ENCODE measurements at regions not wholly inside any gene's neighbourhood (a gene's known extent, or its start where the extent isn't known, plus 50 kb on each side); places are given as distances from the start of the nearest gene placed in this dataset.

GRCh38 chr1:64320922-64321614 lies 117.6 kb downstream of the UBE2U start:
- TF ChIP-seq CTCF (IDR thresholded peaks at IDR 0.05 in 2 of 3, conservative IDR thresholded peaks at IDR 0.05 in 1 of 3; ENCODE audit: borderline replicate concordance in 1 of 3, insufficient read depth in 1 of 3, low read depth in 2 of 3, low read length in 2 of 3) (no peak), CEBPB (IDR thresholded peaks at IDR 0.05; ENCODE audit: low read depth) (no peak), ZBTB33 (IDR thresholded peaks at IDR 0.05; ENCODE audit: extremely low read depth, insufficient replicate concordance, low read length) (no peak), TCF7L2 (IDR thresholded peaks at IDR 0.05; ENCODE audit: borderline replicate concordance, extremely low read depth, insufficient read depth, insufficient read length) (no peak), MAX (IDR thresholded peaks at IDR 0.05) (no peak), SP1 (IDR thresholded peaks at IDR 0.05; ENCODE audit: low read depth) (no peak), POLR2AphosphoS5 (IDR thresholded peaks at IDR 0.05; ENCODE audit: low read depth, low read length) (no peak), JUND (IDR thresholded peaks at IDR 0.05) (no peak), ELF1 (IDR thresholded peaks at IDR 0.05; ENCODE audit: borderline replicate concordance, low read depth) (no peak)
